ENCODE measurements at regions not wholly inside any gene's neighbourhood (a gene's known extent, or its start where the extent isn't known, plus 50 kb on each side); places are given as distances from the start of the nearest gene placed in this dataset.
"Not testable (repeated sequence)": the region's sequence is repeated elsewhere in the genome, so short reads cannot be mapped to it uniquely, and the experiment has no call there.

DNA sequence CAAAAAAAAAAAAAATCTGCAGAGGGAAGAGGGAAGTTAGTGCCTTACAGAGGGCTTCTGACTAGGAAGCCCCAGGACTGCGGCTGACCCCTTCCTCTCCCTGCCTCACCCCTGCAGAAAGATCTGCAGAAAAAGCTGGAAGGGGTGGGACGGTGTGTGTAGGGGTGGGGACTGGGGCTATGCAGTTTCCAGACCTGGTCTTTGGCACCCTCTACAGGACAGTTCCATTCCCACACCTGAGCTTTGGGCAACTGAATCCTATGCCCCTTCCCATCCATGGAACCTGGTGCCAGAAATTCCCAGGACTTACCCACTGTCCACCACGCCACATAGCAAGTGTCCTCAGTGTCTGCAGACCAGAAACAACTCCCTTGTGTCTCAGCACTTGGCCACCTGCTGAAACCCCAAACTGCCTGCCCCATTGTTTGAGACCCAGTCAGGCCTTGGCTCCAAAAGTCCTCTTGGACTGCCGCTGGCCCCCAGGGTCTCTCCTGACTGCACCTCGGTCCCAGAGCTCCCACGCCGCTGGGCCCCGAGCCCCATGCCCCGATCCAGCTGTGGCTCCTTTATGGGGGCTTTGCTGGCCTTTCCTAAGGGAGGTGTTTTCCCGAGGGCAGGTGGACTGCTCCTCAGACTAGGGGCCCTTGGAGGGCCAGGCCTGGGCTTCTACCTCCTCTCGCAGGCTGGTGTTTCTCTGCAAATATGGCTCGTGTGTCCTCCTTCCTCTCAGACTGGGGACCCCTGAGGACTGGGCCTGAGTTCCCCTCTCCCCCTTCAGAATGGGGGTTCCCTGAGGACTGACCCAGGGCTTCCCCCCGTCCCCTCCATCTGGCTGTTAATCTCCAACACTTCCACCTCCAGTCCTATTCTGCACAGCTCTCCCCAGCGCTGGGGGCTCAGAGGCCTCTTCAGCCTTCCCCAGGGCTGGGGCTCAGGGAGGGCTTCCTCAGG lies 284.9 kb upstream of the TEKT4 start:
- TF ChIP-seq POLR2A (IDR thresholded peaks at IDR 0.05; ENCODE audit: low read length); GATA1 (IDR thresholded peaks at IDR 0.05; ENCODE audit: low read depth, low read length): not testable (repeated sequence)

Measured in erythroblast (primary cell).